WI38 (cell line): ENCODE measurements at regions not wholly inside any gene's neighbourhood (a gene's known extent, or its start where the extent isn't known, plus 50 kb on each side); places are given as distances from the start of the nearest gene placed in this dataset.

Experiments
- H3K4me3 ChIP-seq: 2 replicates; pipeline ENCODE4 v1.5.1; 2011; ENCODE audit warnings: low read depth, mild to moderate bottlenecking, control low read depth, low read length
- CTCF ChIP-seq: IDR thresholded peaks from 2 replicates; pipeline ENCODE4 v1.5.1; 2012; ENCODE audit warnings: low read depth, mild to moderate bottlenecking, control low read depth, low read length

GRCh38 chr1:186620566-186621350 is 59.5 kb downstream of the PTGS2 start:
- H3K4me3 ChIP-seq: no peak overlapping the region
- no peak for TF ChIP-seq CTCF

- no peak for TF ChIP-seq CTCF
- H3K4me3 ChIP-seq: no peak overlapping the region
These were observed 61.6 kb downstream of the PTGS2 start for GRCh38 chr1:186618401-186619170.

GRCh38 chr1:186617926-186618325 is 62.3 kb downstream of the PTGS2 start:
- no peak for TF ChIP-seq CTCF
- H3K4me3 ChIP-seq: no peak overlapping the region

- H3K4me3 ChIP-seq: no peak overlapping the region
- TF ChIP-seq CTCF: no peak
These were observed 63.7 kb downstream of the PTGS2 start for GRCh38 chr1:186616511-186616910.

- TF ChIP-seq CTCF: no peak
- no peak overlapping the region for H3K4me3 ChIP-seq
These were observed 64.9 kb downstream of the PTGS2 start for GRCh38 chr1:186615332-186615731.

- no peak for TF ChIP-seq CTCF
These were observed 69.1 kb downstream of the PTGS2 start for GRCh38 chr1:186611156-186611555.

GRCh38 chr1:186609183-186609582 is 71.0 kb downstream of the PTGS2 start:
- H3K4me3 ChIP-seq: no peak overlapping the region
- TF ChIP-seq CTCF: no peak

More at GRCh38 chr1:186611156-186611555, 69.1 kb downstream of the PTGS2 start:
- no peak overlapping the region for H3K4me3 ChIP-seq
